ENCODE measurements at regions not wholly inside any gene's neighbourhood (a gene's known extent, or its start where the extent isn't known, plus 50 kb on each side); places are given as distances from the start of the nearest gene placed in this dataset.
"Not testable (repeated sequence)": the region's sequence is repeated elsewhere in the genome, so short reads cannot be mapped to it uniquely, and the experiment has no call there.

- no peak for DNase-seq
These were observed 197.5 kb upstream of the DAB2 start for GRCh38 chr5:39622281-39622680.

GRCh38 chr5:39619168-39619818 lies 194.5 kb upstream of the DAB2 start:
- DNase-seq: no peak

- no peak for DNase-seq
These were observed 193.6 kb upstream of the DAB2 start for GRCh38 chr5:39618391-39618790.

GRCh38 chr5:39616131-39616530 lies 191.4 kb upstream of the DAB2 start:
- DNase-seq: no peak

- DNase-seq: not testable (repeated sequence)
These were observed 186.3 kb upstream of the DAB2 start for GRCh38 chr5:39611076-39611475.

- no peak for DNase-seq
These were observed 183.2 kb upstream of the DAB2 start for GRCh38 chr5:39608024-39608423.

- no peak for DNase-seq
These were observed 181.8 kb upstream of the DAB2 start for GRCh38 chr5:39606591-39606990.

GRCh38 chr5:39605588-39606575 lies 181.1 kb upstream of the DAB2 start:
- DNase-seq: no peak

- no peak for DNase-seq
These were observed 180.4 kb upstream of the DAB2 start for GRCh38 chr5:39605145-39605544.

GRCh38 chr5:39604491-39604890 lies 179.7 kb upstream of the DAB2 start:
- DNase-seq: no peak

- DNase-seq: no peak
These were observed 175.1 kb upstream of the DAB2 start for GRCh38 chr5:39599721-39600431.

GRCh38 chr5:39598661-39599248 lies 174.0 kb upstream of the DAB2 start:
- no peak for DNase-seq

- no peak for DNase-seq
These were observed 163.4 kb upstream of the DAB2 start for GRCh38 chr5:39588179-39588578.

- no peak for DNase-seq
These were observed 162.9 kb upstream of the DAB2 start for GRCh38 chr5:39587675-39588074.

GRCh38 chr5:39586185-39586584 lies 161.4 kb upstream of the DAB2 start:
- no peak for DNase-seq

GRCh38 chr5:39584927-39585326 lies 160.1 kb upstream of the DAB2 start:
- no peak for DNase-seq

- DNase-seq: no peak
These were observed 156.1 kb upstream of the DAB2 start for GRCh38 chr5:39580702-39581453.

GRCh38 chr5:39579750-39580149 lies 155.0 kb upstream of the DAB2 start:
- no peak for DNase-seq

- no peak for DNase-seq
These were observed 154.2 kb upstream of the DAB2 start for GRCh38 chr5:39578887-39579497.

GRCh38 chr5:39577529-39577928 lies 152.7 kb upstream of the DAB2 start:
- no peak for DNase-seq

Measured in amygdala (tissue), 56 donors.